ENCODE measurements at regions not wholly inside any gene's neighbourhood (a gene's known extent, or its start where the extent isn't known, plus 50 kb on each side); places are given as distances from the start of the nearest gene placed in this dataset.

DNA sequence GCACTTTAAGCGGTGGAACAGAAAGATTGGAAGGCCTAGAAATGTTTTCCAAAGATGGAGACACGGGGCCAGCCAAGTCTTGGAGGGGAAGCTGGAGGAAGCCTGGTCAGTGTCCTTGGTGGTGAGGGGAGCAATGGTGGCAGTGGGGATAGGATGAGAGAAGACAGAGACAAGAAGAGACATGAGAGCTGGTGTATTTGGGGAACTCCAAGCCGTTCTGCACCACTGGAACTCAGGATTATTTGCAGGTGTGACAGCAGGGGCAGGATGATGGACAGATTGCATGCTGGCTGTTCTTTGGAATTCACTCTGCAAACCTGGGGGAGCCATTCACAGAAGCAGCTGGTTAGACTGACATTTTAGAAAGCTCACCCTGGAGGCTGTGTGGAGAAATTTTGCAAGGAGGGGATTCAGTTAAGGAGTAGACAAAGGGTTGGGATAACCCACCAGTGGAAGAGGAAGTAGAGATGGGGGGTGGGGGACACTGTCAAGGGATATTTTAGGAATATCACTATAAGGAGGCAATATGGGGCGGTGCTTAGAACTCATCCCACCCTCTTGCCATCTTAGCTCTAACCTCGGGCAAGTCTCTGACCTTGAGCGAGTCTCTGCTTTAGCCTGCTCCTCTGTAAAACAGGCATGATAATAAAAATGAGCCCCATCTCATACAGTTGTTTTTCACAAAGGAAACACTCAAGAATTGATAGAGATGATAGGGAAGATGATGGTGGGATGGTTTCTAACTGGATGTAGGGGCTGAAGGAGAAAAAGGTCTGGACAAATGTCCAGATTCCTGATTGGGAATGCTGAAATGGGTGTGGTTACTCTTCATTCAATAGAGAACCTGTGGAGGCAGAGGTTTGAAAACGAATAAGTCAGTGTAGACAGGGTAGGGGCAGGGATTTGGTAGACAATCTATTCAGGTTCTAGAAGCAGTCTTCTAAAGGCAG lies 175.8 kb downstream of the MYCN start:
- TF ChIP-seq, protein P1, sequence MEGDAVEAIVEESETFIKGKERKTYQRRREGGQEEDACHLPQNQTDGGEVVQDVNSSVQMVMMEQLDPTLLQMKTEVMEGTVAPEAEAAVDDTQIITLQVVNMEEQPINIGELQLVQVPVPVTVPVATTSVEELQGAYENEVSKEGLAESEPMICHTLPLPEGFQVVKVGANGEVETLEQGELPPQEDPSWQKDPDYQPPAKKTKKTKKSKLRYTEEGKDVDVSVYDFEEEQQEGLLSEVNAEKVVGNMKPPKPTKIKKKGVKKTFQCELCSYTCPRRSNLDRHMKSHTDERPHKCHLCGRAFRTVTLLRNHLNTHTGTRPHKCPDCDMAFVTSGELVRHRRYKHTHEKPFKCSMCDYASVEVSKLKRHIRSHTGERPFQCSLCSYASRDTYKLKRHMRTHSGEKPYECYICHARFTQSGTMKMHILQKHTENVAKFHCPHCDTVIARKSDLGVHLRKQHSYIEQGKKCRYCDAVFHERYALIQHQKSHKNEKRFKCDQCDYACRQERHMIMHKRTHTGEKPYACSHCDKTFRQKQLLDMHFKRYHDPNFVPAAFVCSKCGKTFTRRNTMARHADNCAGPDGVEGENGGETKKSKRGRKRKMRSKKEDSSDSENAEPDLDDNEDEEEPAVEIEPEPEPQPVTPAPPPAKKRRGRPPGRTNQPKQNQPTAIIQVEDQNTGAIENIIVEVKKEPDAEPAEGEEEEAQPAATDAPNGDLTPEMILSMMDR (conservative IDR thresholded peaks at IDR 0.05; ENCODE audit: low read depth, low read length) = no peak
- no peak overlapping the region for H3K4me3 ChIP-seq (ENCODE audit: low read depth, low read length)
- no peak for DNase-seq (ENCODE audit: low read depth)

DNA sequence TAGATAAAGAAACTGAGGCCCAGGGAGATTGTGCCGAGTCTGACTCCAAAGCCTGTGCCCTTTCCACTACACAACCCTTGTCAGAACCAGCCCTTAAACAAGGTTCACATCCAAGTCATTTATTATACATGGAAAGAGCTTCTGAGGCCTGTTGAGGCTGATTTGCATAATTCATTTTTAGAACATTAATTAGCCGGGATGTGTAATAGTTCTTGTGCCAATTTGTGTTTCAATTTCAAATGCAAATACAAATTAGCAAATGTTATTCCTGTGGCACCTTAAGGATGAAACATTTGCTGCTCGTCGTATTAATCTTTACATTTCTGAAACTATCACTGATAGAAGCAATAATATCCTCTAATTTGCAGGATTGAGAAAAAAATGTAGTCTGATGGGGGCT lies 174.9 kb downstream of the MYCN start:
- TF ChIP-seq, protein P1 (conservative IDR thresholded peaks at IDR 0.05; ENCODE audit: low read depth, low read length) = no peak
- DNase-seq (ENCODE audit: low read depth) = no peak
- H3K4me3 ChIP-seq (ENCODE audit: low read depth, low read length) = no peak overlapping the region

DNA sequence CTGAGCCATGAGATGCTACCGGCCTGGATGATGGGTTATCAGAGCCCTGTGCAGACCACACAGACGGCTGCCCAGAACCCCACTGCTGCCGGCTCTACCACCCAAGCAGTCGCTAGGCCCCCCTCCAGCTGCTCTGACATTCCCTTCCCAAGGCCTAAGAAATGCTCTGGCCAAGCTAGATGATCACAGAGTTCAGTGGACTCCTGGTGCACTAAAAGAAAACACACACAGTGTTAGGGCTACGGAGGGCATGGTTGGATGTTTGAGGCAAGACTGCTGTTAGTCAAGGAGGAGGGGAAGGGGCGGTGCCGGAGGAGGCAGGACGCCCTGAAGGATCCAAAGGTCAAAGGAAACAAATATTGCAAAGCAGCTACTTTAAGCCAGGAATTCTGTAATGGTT lies 174.5 kb downstream of the MYCN start:
- TF ChIP-seq, protein P1 (conservative IDR thresholded peaks at IDR 0.05; ENCODE audit: low read depth, low read length) = no peak
- no peak for DNase-seq (ENCODE audit: low read depth)
- H3K4me3 ChIP-seq (ENCODE audit: low read depth, low read length) = no peak overlapping the region

DNA sequence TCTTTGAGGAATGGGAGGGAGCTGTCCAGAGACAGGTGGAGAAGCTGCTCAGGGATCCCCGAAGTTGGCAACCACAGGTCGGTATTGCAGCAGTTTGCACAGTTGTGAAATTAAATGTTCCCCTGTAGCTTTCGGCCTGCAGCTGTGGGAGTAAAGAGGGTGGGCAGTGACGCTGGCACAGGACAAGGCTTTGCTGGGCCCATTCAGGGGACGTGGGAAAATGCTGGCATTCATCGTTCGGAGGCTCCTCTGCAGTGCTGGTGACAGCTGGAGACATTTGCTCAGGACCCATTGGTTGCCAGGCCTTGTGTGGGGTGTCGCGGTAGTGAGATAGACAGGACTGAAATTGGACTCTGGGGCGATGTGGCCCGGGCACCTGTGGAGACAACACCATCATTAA lies 173.7 kb downstream of the MYCN start:
- no peak overlapping the region for H3K4me3 ChIP-seq (ENCODE audit: low read depth, low read length)
- TF ChIP-seq, protein P1 (conservative IDR thresholded peaks at IDR 0.05; ENCODE audit: low read depth, low read length) = no peak
- DNase-seq (ENCODE audit: low read depth) = no peak

DNA sequence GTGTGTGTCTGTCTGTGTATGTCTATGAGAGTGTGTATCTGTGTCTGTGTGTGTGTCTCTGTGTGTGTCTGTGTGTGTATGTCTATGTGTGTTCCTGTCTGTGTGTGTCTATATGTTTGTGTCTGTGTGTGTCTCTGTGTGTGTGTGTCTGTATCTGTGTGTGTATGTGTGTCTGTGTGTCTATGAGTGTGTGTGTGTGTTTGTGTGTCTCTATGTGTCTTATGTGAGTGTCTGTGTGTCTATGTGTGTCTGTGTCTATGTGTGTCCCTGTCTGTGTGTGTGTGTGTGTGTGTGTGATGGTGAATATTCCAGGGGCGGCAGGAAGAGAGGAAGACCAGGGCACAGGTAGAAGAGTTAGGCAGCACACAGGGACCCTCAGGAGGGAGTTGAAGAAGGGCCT lies 173.2 kb downstream of the MYCN start:
- H3K4me3 ChIP-seq (ENCODE audit: low read depth, low read length) = no peak overlapping the region
- no peak for DNase-seq (ENCODE audit: low read depth)
- TF ChIP-seq, protein P1 (conservative IDR thresholded peaks at IDR 0.05; ENCODE audit: low read depth, low read length) = no peak

DNA sequence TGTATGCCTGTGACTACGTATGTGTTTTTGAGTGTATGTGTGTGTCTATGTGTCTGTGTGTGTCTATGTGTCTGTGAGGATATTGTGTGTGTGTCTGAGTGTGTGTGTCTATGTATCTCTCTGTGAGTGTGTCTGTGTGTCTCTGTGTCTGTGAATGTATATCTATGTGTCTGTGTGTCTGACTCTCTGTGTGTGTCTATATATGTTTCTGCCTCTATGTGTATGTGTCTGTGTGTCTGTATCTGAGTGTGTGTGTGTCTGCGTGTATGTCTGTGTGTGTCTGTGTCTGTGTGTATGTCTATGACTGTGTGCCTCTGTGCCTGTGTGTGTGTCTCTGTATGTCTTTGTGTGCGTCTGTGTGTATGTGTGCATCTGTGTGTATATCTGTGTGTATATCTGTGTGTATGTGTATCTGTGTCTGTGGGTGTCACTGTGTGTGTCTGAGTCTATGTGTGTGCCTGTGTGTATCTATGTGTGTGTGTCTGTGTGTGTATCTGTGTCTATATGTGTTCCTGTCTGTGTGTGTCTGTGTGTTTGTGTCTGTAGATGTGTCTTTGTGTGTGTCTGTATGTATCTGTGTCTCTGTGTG lies 172.7 kb downstream of the MYCN start:
- DNase-seq (ENCODE audit: low read depth) = no peak
- TF ChIP-seq, protein P1 (conservative IDR thresholded peaks at IDR 0.05; ENCODE audit: low read depth, low read length) = no peak
- no peak overlapping the region for H3K4me3 ChIP-seq (ENCODE audit: low read depth, low read length)

Data from choroid plexus epithelial cell (primary cell).